ENCODE measurements at regions not wholly inside any gene's neighbourhood (a gene's known extent, or its start where the extent isn't known, plus 50 kb on each side); places are given as distances from the start of the nearest gene placed in this dataset.
"Not testable (repeated sequence)": the region's sequence is repeated elsewhere in the genome, so short reads cannot be mapped to it uniquely, and the experiment has no call there.

DNA sequence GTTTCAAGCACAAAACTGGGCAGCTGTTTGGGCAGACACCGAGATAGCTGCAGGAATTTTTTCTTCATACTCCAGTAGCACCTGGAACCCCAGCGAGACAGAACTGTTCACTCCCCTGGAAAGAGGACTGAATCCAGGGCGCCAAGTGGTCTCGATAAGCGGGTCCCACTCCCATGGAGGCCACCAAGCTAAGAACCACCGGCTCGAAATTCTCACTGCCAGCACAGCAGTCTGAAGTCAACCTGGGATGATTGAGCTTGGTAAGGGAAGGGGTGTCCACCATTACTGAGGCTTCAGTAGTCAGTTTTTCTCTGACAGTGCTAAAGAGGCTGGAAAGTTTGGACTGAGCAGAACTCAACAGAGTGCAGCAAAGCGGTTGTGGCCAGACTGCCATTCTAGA lies 590.8 kb upstream of the ZNF722 start:
- ATAC-seq (ENCODE audit: low read depth); H3K9ac ChIP-seq (ENCODE audit: low read depth, low read length); H2BK15ac ChIP-seq (ENCODE audit: low read depth, low read length); H3K14ac ChIP-seq (replicated peaks; ENCODE audit: low read depth, low read length); H2AK9ac ChIP-seq (replicated peaks; ENCODE audit: low read depth, low read length, poor library complexity); H3K9me3 ChIP-seq (ENCODE audit: control insufficient read depth, insufficient read depth, low read length); H3K27ac ChIP-seq (ENCODE audit: insufficient read depth, low read length); H2AFZ ChIP-seq (replicated peaks; ENCODE audit: low read length, poor library complexity); H3K4me1 ChIP-seq (ENCODE audit: control insufficient read depth, insufficient read depth, low read length); H4K5ac ChIP-seq (ENCODE audit: low read depth, low read length); H3K23ac ChIP-seq (ENCODE audit: low read depth, low read length); H3K4me2 ChIP-seq (ENCODE audit: low read depth, low read length); dilution Hi-C loops (cut with HindIII; ENCODE audit: low sequenced_read_pairs, unreplicated experiment); CTCF ChIA-PET; H3K56ac ChIP-seq (ENCODE audit: extremely low read depth, insufficient read depth, low read length); H4K91ac ChIP-seq (ENCODE audit: insufficient read depth, low read depth, low read length); H4K8ac ChIP-seq (ENCODE audit: low read depth in 2 of 2, low read length in 2 of 2); H2AK5ac ChIP-seq (ENCODE audit: low read depth, low read length); H4K20me1 ChIP-seq (ENCODE audit: insufficient read depth, low read length); in situ Hi-C loops (cut with MboI; ENCODE audit: low sequenced_read_pairs); H3K9me1 ChIP-seq (ENCODE audit: insufficient read depth, low read length); H3K27me3 ChIP-seq (ENCODE audit: control insufficient read depth, insufficient read depth, low read length); POLR2A ChIA-PET (ENCODE audit: unreplicated experiment); H2BK20ac ChIP-seq (ENCODE audit: low read depth, low read length); H3K18ac ChIP-seq (ENCODE audit: low read depth, low read length); H2BK5ac ChIP-seq (ENCODE audit: low read depth, low read length, poor library complexity, severe bottlenecking); BruUV-seq (replicated peaks); H3K79me1 ChIP-seq (ENCODE audit: low read depth in 1 of 2, low read length in 2 of 2); H3K4ac ChIP-seq (ENCODE audit: low read depth, low read length); H2BK120ac ChIP-seq (ENCODE audit: low read depth, low read length); H3K36me3 ChIP-seq (ENCODE audit: control insufficient read depth, insufficient read depth, low read length); H3K4me3 ChIP-seq (ENCODE audit: insufficient read depth, low read depth, low read length); DNase-seq; intact Hi-C loops (cut with micrococcal nuclease): not testable (repeated sequence)
- WGBS, 2 experiments (ENCODE audit: extremely low coverage in 2 of 2, insufficient read length in 1 of 2): no CpG with 5 or more reads among the region's 8 CpGs
